Fibroblast of villous mesenchyme (primary cell): ENCODE measurements at regions not wholly inside any gene's neighbourhood (a gene's known extent, or its start where the extent isn't known, plus 50 kb on each side); places are given as distances from the start of the nearest gene placed in this dataset.
A peak's percentile ranks its signal among the peaks of the same experiment; 100 is the strongest.

ENCODE experiments used
- DNase-seq: peaks from one replicate; pipeline ENCODE4 v3.0.0-alpha.2; 2010; ENCODE audit warnings: low read depth
- H3K4me3 ChIP-seq: 2 replicates; pipeline ENCODE4 v1.5.1; 2011; ENCODE audit warnings: low read depth, mild to moderate bottlenecking, low read length
- TF ChIP-seq, protein P1 (sequence below): IDR thresholded peaks from 2 replicates; pipeline ENCODE4 v1.5.1; 2012; ENCODE audit warnings: low read depth, mild to moderate bottlenecking, low read length; ENCODE audit not compliant: insufficient read depth

DNA sequence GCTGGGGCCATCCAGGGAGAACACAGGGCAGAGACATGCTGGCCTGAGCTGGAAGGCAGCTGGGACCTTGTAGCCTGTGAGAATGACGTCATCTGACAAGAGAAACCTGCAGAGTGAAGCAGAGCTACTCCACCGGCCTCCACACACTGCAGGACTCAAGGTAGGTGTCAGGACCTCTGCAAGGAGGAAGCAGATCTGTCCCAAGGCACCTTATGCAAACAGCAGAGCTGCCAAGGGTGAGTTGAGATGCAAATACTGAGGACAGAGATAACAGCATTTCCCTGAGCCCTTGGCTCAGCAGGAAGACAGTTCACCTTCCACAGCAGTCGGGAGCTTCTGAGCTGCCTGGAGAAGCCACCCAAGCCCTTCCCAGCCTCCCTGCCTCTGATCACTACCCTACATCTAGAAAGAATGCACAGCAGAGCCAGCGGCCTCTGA lies 51.9 kb upstream of the IGSF9B start:
- TF ChIP-seq, protein P1, sequence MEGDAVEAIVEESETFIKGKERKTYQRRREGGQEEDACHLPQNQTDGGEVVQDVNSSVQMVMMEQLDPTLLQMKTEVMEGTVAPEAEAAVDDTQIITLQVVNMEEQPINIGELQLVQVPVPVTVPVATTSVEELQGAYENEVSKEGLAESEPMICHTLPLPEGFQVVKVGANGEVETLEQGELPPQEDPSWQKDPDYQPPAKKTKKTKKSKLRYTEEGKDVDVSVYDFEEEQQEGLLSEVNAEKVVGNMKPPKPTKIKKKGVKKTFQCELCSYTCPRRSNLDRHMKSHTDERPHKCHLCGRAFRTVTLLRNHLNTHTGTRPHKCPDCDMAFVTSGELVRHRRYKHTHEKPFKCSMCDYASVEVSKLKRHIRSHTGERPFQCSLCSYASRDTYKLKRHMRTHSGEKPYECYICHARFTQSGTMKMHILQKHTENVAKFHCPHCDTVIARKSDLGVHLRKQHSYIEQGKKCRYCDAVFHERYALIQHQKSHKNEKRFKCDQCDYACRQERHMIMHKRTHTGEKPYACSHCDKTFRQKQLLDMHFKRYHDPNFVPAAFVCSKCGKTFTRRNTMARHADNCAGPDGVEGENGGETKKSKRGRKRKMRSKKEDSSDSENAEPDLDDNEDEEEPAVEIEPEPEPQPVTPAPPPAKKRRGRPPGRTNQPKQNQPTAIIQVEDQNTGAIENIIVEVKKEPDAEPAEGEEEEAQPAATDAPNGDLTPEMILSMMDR, result no peak
- DNase-seq, result no peak
- H3K4me3 ChIP-seq, result no peak overlapping the region

DNA sequence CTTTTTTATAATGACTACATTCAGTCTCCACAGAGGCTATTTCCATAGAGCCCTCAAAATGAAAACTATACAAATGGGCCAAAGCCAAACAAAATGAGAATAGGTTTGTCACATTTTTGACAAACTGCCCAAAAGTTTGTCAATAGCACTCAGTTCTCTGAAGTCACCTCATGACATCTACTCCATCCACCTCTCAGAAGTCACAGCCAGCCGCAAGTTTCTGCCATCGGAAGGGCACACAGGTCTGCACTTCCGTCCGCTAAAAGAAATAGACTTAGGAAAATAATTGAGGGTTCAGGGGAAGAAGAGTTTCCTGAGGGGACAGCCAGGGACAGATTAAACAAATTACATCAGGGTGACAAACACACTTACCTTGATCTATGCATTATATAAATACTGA lies 55.4 kb upstream of the JAM3 start:
- no peak for DNase-seq
- TF ChIP-seq, protein P1, result no peak
- H3K4me3 ChIP-seq, result no peak overlapping the region

DNA sequence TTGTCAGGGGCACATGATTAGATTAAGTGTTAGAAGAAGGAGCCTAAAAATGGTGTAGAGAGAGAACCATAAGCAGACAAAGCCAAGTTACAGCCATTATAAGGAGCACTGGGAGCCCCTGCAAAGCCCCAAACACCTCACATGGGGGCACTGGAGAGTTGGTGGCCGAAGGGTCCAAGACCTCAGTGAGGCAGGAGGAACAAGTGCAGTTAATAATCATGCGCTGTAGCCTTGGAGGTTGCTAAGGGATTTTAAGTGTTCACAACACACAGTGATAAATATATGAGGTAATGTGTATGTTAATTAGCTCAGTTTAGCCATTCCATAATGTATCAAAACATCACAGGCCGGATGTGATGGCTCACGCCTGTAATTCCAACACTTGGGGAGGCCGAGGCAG lies 54.4 kb upstream of the JAM3 start:
- DNase-seq, result peak; percentile 31
- H3K4me3 ChIP-seq, result no peak overlapping the region
- TF ChIP-seq, protein P1, result peak; percentile 57

DNA sequence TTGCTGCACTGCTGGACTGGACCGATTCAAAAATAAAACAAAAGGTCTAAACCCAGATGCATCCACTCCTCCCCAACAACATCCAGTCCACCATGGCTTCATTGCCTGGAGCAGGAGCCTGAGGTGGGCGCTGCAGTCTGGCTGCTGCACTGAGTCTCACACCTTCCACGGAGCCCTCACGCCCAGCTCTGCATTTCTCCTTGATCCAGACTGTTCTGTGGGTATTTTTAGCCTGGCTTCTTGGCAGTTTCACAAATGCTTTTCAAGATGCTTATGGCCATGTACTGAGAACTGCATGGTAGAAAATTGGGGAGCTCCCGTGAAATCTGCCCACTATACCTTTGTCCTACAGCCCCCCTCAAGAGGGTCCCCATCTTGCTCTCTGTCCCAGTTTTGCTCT lies 53.3 kb upstream of the JAM3 start:
- no peak for DNase-seq
- TF ChIP-seq, protein P1, result no peak
- H3K4me3 ChIP-seq, result no peak overlapping the region

- TF ChIP-seq, protein P1, result no peak
- no peak for DNase-seq
- H3K4me3 ChIP-seq, result no peak overlapping the region
Observed at GRCh38 chr11:134017511-134018430, 51.1 kb upstream of the JAM3 start.
